ENCODE measurements at regions not wholly inside any gene's neighbourhood (a gene's known extent, or its start where the extent isn't known, plus 50 kb on each side); places are given as distances from the start of the nearest gene placed in this dataset.

DNA sequence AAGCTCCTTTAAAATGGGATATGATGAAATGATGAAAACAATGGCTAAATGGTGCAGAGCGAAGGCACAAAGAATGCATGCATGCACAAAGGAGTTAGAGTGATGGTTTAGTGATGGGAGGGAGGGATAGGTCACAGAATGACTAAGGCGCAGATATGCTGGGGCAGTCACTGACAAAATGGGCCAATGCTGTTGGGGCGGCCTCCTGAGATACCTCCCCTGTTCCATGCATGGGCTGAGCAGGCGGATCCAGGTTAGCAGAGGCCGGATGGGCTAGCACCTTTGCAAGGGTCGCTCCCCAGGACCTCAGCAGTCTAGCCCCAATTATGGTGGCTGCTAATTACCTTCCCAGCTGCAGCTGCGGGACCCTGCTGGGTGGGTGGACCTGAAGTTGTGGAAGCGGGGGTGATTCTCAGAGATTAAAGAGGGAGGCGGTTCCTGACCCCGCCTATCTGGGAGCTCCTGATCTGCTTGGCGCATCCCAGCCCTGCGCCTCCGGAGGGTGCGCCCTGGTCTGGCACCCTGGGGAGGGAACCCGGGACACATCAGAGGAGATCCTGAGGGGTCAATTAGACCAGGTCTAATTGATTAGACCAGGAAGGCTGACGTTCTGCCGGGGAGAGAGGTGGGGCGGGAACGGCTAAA, 175.0 kb downstream of the CYP26A1 start:
- Histone ChIP-seq H3K27ac (ENCODE audit: low read length) (no peak overlapping the region), H3K27me3 (ENCODE audit: insufficient read depth, low read length) (no peaks in the 10 kb centered on the region), H3K36me3 (ENCODE audit: insufficient read depth, low read depth, low read length) (no peaks in the 10 kb centered on the region), H3K4me3 (ENCODE audit: low read length) (no peak overlapping the region), H3K9me3 (ENCODE audit: insufficient read depth, low read depth, low read length) (no peaks in the 10 kb centered on the region), H3K4me1 (ENCODE audit: insufficient read depth, low read length) (peaks cover 6% of the 10 kb centered on the region; the same call in 1 of the 2 replicates), H3K9ac (ENCODE audit: low read depth, low read length) (no peak overlapping the region)

DNA sequence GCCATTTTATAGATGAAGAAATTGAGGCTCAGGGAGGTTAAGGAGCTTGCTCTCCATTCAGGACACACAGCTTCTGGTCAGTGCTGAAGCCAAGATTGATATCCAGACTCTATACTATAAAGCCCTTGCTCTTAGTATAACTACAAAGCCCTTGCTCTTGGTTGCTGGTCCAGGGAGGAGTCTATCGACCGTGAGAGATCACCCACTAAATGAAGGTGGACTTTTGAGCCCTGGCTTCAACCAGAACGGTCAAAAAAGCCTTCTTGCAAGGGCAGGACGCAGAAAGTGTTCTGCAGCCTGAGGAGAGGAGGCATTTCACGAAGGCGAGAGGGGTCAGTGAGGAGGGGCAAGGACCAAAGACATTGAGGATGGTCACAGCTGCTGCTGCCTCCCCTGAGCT, 176.3 kb downstream of the CYP26A1 start:
- Histone ChIP-seq H3K4me3 (ENCODE audit: low read length) (no peak overlapping the region), H3K9me3 (ENCODE audit: insufficient read depth, low read depth, low read length) (no peaks in the 10 kb centered on the region), H3K4me1 (ENCODE audit: insufficient read depth, low read length) (peaks cover 6% of the 10 kb centered on the region; the same call in 1 of the 2 replicates), H3K27ac (ENCODE audit: low read length) (no peak overlapping the region), H3K9ac (ENCODE audit: low read depth, low read length) (no peak overlapping the region), H3K27me3 (ENCODE audit: insufficient read depth, low read length) (no peaks in the 10 kb centered on the region), H3K36me3 (ENCODE audit: insufficient read depth, low read depth, low read length) (no peaks in the 10 kb centered on the region)

DNA sequence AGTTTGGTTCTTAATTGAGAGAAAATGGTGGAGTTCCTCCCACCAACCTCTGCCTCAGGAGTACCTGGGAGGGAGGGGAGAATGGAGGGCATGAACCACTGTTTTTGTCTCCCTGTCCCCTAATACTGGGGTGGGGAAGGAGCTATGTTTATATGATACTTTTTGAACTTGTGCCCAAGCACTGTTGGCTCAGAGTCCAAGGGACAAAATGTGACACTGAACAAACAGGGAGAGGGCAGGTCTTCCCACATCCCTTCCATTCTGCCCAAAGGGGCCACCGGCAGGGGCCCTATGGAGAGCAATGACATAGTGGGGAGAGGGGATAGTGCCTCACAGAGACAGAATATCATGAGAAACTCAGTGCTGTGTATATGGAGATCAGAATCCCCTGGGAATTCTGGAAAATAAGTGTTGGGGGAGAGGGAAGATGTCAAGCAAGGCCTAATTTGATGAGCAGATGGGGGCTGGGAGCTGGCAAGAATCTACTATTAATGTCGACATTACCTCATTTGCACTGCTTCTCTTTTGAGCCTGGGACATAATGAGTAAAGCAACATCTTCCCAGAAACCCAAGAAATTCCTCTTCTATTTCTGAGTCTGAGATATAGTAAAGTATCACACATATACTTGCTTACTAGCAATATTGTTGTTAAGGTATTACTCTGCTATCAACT, 180.6 kb downstream of the CYP26A1 start:
- H3K36me3 ChIP-seq (ENCODE audit: insufficient read depth, low read depth, low read length) = no peaks in the 10 kb centered on the region
- peaks cover 6% of the 10 kb centered on the region; the same call in 1 of the 2 replicates for H3K4me1 ChIP-seq (ENCODE audit: insufficient read depth, low read length)
- H3K9ac ChIP-seq (ENCODE audit: low read depth, low read length) = no peak overlapping the region
- no peak overlapping the region for H3K27ac ChIP-seq (ENCODE audit: low read length)
- H3K27me3 ChIP-seq (ENCODE audit: insufficient read depth, low read length) = no peaks in the 10 kb centered on the region
- no peak overlapping the region for H3K4me3 ChIP-seq (ENCODE audit: low read length)
- no peaks in the 10 kb centered on the region for H3K9me3 ChIP-seq (ENCODE audit: insufficient read depth, low read depth, low read length)

DNA sequence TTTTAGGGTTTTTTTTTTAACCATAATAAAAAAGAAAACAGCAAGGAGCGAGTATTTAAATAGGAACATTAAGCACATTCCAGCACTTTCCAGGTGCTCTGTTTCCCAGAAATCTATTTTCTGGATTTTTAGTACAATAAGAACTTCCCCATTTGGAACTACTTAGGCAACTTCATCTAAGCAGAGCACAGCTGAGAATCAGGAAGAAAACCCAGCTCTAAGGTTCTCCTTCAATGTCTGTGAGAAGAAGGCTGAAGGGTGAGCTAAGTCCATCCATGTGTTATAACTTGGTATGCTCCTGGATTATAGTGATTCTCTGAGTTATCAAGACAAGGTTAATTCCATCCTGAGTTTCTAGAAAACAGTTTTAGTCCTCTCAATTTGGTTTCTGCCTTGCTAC, 181.9 kb downstream of the CYP26A1 start:
- Histone ChIP-seq H3K4me3 (ENCODE audit: low read length) (no peak overlapping the region), H3K36me3 (ENCODE audit: insufficient read depth, low read depth, low read length) (no peaks in the 10 kb centered on the region), H3K27ac (ENCODE audit: low read length) (no peak overlapping the region), H3K4me1 (ENCODE audit: insufficient read depth, low read length) (peaks cover 6% of the 10 kb centered on the region; the same call in 1 of the 2 replicates), H3K9ac (ENCODE audit: low read depth, low read length) (no peak overlapping the region), H3K9me3 (ENCODE audit: insufficient read depth, low read depth, low read length) (no peaks in the 10 kb centered on the region), H3K27me3 (ENCODE audit: insufficient read depth, low read length) (no peaks in the 10 kb centered on the region)

Data from iPS-20b (cell line).